K562 (cell line): ENCODE measurements at regions not wholly inside any gene's neighbourhood (a gene's known extent, or its start where the extent isn't known, plus 50 kb on each side); places are given as distances from the start of the nearest gene placed in this dataset.

Source experiments
- ATAC-seq: fragments of 200-7000 bp; cut with Tn5 transposase; 3 replicates; pipeline ENCODE4 v1.9.1; 2020; ENCODE audit warnings: moderate library complexity
- BruUV-seq: library from RNA; stranded (reverse); fragments of 400-500 nt; replicated peaks from 2 replicates; lab custom pipeline; 2021; lab: Mats Ljungman, UMichigan
- CTCF ChIA-PET: fragments of 300-600 bp; formaldehyde crosslinking; extraction: SDS; loops from one replicate; lab custom pipeline; 2021; ENCODE audit warnings: low intra/inter-chr PET ratio; lab: Yijun Ruan, JAX
- POLR2A ChIA-PET: fragments of 300-600, 350-650 bp; sonication (Branson Sonifier 250); formaldehyde crosslinking; extraction: SDS; loops from one replicate; lab custom pipeline; 2021; ENCODE audit warnings: antibody characterized with exemption, inconsistent platforms; lab: Yijun Ruan, JAX
- DNase-seq, 4 experiments: peaks; one replicate each; pipeline versions ENCODE4 v3.0.0 to v3.0.0-alpha.2; 2011 to 2018; ENCODE audit warnings: low spot score in 3 of 4, mixed read lengths in 3 of 4; ENCODE audit errors: extremely low read depth in 1 of 4
- FAIRE-seq: peaks from 2 replicates; lab custom pipeline; 2011; peaks lifted over from hg19 to GRCh38; lab: Jason Lieb, UNC
- H2AFZ ChIP-seq: 2 replicates; pipeline ENCODE4 v1.6.0; 2011; ENCODE audit warnings: low read depth, low read length, control low read depth, inconsistent platforms
- H3K27ac ChIP-seq: fragments of 200-600 bp; 3 replicates; pipeline ENCODE4 v1.8.0; 2011; ENCODE audit warnings: low read depth, mild to moderate bottlenecking, control low read depth, inconsistent platforms, low read length, moderate library complexity, mixed read lengths; ENCODE audit errors: extremely low read depth
- H3K27me3 ChIP-seq, 2 experiments: fragments of 300-600 bp in 1 of 2; 2 replicates in 1 of 2; 3 replicates in 1 of 2; pipeline versions ENCODE4 v1.6.0 to v1.8.0; 2011; ENCODE audit warnings: inconsistent platforms in 2 of 2, low read length in 2 of 2, mild to moderate bottlenecking in 1 of 2, mixed read lengths in 1 of 2, moderate library complexity in 1 of 2; ENCODE audit not compliant: control insufficient read depth in 2 of 2, insufficient read depth in 2 of 2
- H3K36me3 ChIP-seq: fragments of 300-600 bp; 3 replicates; pipeline ENCODE4 v1.8.0; 2011; ENCODE audit warnings: mild to moderate bottlenecking, low read length, inconsistent platforms; ENCODE audit not compliant: control insufficient read depth, insufficient read depth
- H3K4me1 ChIP-seq, 2 experiments: fragments of 200-600 bp in 1 of 2; replicated peaks in 1 of 2; 2 replicates in 1 of 2; 3 replicates in 1 of 2; pipeline versions ENCODE4 v1.5.1 to v1.8.0; 2011; ENCODE audit warnings: inconsistent platforms in 2 of 2, low read length in 2 of 2, mild to moderate bottlenecking in 1 of 2, mixed read lengths in 1 of 2, moderate library complexity in 1 of 2; ENCODE audit not compliant: control insufficient read depth in 2 of 2, insufficient read depth in 2 of 2
- H3K4me2 ChIP-seq: 2 replicates; pipeline ENCODE4 v1.6.1; 2011; ENCODE audit warnings: low read length, control low read depth, inconsistent platforms, mixed read lengths; ENCODE audit not compliant: insufficient read depth
- H3K4me3 ChIP-seq: fragments of 200-600 bp; sonication (generic), shearing (Covaris generic); 2 replicates; pipeline ENCODE4 v1.5.1; 2016; ENCODE audit warnings: control low read depth, inconsistent platforms
- H3K79me2 ChIP-seq: fragments of 200-600 bp; 3 replicates; pipeline ENCODE4 v1.8.0; 2011; ENCODE audit warnings: low read length, inconsistent platforms; ENCODE audit not compliant: control insufficient read depth, insufficient read depth
- H3K9ac ChIP-seq, 2 experiments: 2 replicates each; pipeline versions ENCODE4 v1.6.0 to v1.6.1; 2011; ENCODE audit warnings: low read depth in 2 of 2, low read length in 2 of 2, control low read depth in 1 of 2, inconsistent platforms in 1 of 2, mild to moderate bottlenecking in 1 of 2, mixed read lengths in 1 of 2; ENCODE audit not compliant: insufficient read depth in 1 of 2
- H3K9me1 ChIP-seq: one replicate; pipeline ENCODE4 v1.6.0; 2011; ENCODE audit warnings: inconsistent platforms, mild to moderate bottlenecking, low read length, moderate library complexity; ENCODE audit not compliant: control insufficient read depth, insufficient read depth
- H3K9me3 ChIP-seq: replicated peaks from 2 replicates; pipeline ENCODE4 v1.5.1; 2011; ENCODE audit warnings: low read depth, low read length, inconsistent platforms; ENCODE audit not compliant: control insufficient read depth, insufficient read depth
- H4K20me1 ChIP-seq: replicated peaks from 2 replicates; pipeline ENCODE4 v1.6.1; 2011; ENCODE audit warnings: low read length, inconsistent platforms, mixed read lengths; ENCODE audit not compliant: control insufficient read depth, insufficient read depth
- CEBPB ChIP-seq: fragments of 450-650 bp; IDR thresholded peaks from 2 replicates; pipeline ENCODE4 v1.6.1; 2016; ENCODE audit warnings: missing genetic modification characterization, missing compliant biosample characterization
- CREM ChIP-seq: IDR thresholded peaks from 2 replicates; pipeline ENCODE4 v1.6.1; 2014; ENCODE audit warnings: antibody characterized with exemption, low read depth
- CTBP1 ChIP-seq: fragments of 450-650 bp; IDR thresholded peaks from 2 replicates; pipeline ENCODE4 v1.6.1; 2016; ENCODE audit warnings: borderline replicate concordance
- NFIC ChIP-seq: fragments of 450-650 bp; IDR thresholded peaks from 2 replicates; pipeline ENCODE4 v1.6.1; 2017; ENCODE audit warnings: mild to moderate bottlenecking, inconsistent platforms
- RBM22 ChIP-seq: fragments of 200-400 bp; formaldehyde crosslinking; IDR thresholded peaks from 2 replicates; pipeline ENCODE4 v1.6.1; 2018; ENCODE audit warnings: low read length, low read depth; ENCODE audit not compliant: poor library complexity, severe bottlenecking
- WGBS: fragments of 100-300 bp; shearing (Covaris generic); methylation state at CpG from one replicate; pipeline ENCODE4 v1.1.6; 2016; ENCODE audit warnings: low coverage, mixed read lengths; ENCODE audit not compliant: insufficient coverage; ENCODE audit errors: missing lambda C conversion rate; 5-methylcytosine and 5-hydroxymethylcytosine counted together
- in situ Hi-C: fragments of 300-500 bp; cut with MboI; formaldehyde crosslinking; loops from 4 replicates; pipeline ENCODE4 v1.15.0; 2018; ENCODE audit warnings: inconsistent platforms, mixed read lengths
- intact Hi-C: fragments of 100-400 bp; cut with micrococcal nuclease; formaldehyde crosslinking; loops from 2 replicates; pipeline ENCODE4 v1.14.2; 2022
- TF ChIP-seq, protein P1 (sequence below): sonication (generic); formaldehyde crosslinking; IDR thresholded peaks from 2 replicates; pipeline ENCODE4 v1.8.1; 2023; ENCODE audit warnings: mild to moderate bottlenecking, missing genetic modification reagents
- TF ChIP-seq, protein P2 (sequence below), 2 experiments: IDR thresholded peaks in 1 of 2; conservative IDR thresholded peaks in 1 of 2; 2 replicates each; pipeline ENCODE4 v1.6.1; 2016; ENCODE audit warnings: low read depth in 2 of 2, mild to moderate bottlenecking in 1 of 2, missing compliant biosample characterization in 1 of 2, missing genetic modification characterization in 1 of 2, moderate library complexity in 1 of 2
- TF ChIP-seq, protein P3 (sequence below): fragments of 250-450 bp; sonication (Bioruptor Pico); IDR thresholded peaks from 2 replicates; pipeline ENCODE4 v1.5.0; 2020; ENCODE audit warnings: mild to moderate bottlenecking
- TF ChIP-seq, protein P4 (sequence below): sonication (generic); formaldehyde crosslinking; IDR thresholded peaks from 2 replicates; pipeline ENCODE4 v1.8.0; 2022; ENCODE audit warnings: mild to moderate bottlenecking, missing genetic modification reagents, borderline replicate concordance

DNA sequence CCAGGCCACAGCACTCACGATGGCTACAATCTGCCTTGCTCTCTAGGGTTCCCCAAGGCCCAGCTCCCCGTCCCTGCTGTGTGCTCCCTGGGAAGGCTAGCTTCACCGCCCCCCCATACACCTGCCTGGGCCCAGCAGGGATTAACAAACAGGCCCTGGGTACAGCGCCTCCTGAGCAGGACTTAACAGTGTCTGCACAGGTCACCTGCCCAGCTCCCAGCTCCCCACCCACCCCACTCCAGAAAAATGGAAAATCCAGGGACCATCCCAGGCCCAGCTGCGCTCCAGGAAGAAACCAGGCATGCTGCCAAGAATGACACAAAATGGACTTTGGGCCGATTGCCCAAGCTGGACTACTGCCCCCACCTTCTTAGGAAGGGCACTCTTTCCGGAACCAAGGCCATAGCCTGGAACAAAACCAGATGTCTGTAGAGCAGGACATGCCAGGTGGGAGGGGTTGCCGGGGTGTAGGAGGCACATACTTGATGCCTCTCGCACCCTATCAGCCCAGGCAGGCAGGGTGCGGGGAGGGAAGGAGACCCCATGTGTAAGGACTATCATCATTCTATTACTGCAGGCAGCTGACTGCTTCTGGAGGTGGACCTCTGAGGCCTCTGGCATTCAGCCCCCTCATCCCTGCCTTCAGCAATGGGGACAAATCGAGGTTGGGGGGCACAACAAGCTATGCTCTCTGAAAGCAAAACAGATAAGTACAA lies 104.9 kb downstream of the SNX5 start:
- BruUV-seq = no TSS peak
- WGBS = 4% methylated on average over 9 of the region's 11 CpGs
- no peak for FAIRE-seq

More for the DNA sequence above, 104.9 kb downstream of the SNX5 start:
- Histone ChIP-seq H3K9ac (no peak overlapping the region), H3K4me1 (no peaks in the 10 kb centered on the region), H3K9me1 (no peaks in the 10 kb centered on the region), H3K79me2 (no peaks in the 10 kb centered on the region), H3K4me3 (no peak overlapping the region), H3K27ac (no peak overlapping the region), H3K4me2 (no peak overlapping the region), H2AFZ (no peak overlapping the region), H3K36me3 (no peaks in the 10 kb centered on the region), H4K20me1 (no peaks in the 10 kb centered on the region), H3K27me3 (peaks cover 3 to 51% of the 10 kb centered on the region in 2 experiments), H3K9me3 (no peaks in the 10 kb centered on the region)
- ATAC-seq (no peak), DNase-seq (no peak)
- TF ChIP-seq, protein P1, sequence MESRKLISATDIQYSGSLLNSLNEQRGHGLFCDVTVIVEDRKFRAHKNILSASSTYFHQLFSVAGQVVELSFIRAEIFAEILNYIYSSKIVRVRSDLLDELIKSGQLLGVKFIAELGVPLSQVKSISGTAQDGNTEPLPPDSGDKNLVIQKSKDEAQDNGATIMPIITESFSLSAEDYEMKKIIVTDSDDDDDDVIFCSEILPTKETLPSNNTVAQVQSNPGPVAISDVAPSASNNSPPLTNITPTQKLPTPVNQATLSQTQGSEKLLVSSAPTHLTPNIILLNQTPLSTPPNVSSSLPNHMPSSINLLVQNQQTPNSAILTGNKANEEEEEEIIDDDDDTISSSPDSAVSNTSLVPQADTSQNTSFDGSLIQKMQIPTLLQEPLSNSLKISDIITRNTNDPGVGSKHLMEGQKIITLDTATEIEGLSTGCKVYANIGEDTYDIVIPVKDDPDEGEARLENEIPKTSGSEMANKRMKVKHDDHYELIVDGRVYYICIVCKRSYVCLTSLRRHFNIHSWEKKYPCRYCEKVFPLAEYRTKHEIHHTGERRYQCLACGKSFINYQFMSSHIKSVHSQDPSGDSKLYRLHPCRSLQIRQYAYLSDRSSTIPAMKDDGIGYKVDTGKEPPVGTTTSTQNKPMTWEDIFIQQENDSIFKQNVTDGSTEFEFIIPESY (CRISPR knock-in tag) = no peak
- TF ChIP-seq RBM22 (no peak), CREM (no peak), CEBPB (tag) (no peak), CTBP1 (no peak), NFIC (0 out of 2 replicates have a peak, but pooled peaks have one; percentile 19)
- TF ChIP-seq, protein P2, sequence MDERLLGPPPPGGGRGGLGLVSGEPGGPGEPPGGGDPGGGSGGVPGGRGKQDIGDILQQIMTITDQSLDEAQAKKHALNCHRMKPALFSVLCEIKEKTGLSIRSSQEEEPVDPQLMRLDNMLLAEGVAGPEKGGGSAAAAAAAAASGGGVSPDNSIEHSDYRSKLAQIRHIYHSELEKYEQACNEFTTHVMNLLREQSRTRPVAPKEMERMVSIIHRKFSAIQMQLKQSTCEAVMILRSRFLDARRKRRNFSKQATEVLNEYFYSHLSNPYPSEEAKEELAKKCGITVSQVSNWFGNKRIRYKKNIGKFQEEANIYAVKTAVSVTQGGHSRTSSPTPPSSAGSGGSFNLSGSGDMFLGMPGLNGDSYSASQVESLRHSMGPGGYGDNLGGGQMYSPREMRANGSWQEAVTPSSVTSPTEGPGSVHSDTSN (CRISPR knock-in tag; IDR thresholded peaks at IDR 0.05; ENCODE audit: low read depth) = no peak
- TF ChIP-seq, protein P2 (tag; conservative IDR thresholded peaks at IDR 0.05; ENCODE audit: low read depth) = no peak
- TF ChIP-seq, protein P3, sequence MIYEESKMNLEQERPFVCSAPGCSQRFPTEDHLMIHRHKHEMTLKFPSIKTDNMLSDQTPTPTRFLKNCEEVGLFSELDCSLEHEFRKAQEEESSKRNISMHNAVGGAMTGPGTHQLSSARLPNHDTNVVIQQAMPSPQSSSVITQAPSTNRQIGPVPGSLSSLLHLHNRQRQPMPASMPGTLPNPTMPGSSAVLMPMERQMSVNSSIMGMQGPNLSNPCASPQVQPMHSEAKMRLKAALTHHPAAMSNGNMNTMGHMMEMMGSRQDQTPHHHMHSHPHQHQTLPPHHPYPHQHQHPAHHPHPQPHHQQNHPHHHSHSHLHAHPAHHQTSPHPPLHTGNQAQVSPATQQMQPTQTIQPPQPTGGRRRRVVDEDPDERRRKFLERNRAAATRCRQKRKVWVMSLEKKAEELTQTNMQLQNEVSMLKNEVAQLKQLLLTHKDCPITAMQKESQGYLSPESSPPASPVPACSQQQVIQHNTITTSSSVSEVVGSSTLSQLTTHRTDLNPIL (CRISPR knock-in tag) = no peak
- TF ChIP-seq, protein P4, sequence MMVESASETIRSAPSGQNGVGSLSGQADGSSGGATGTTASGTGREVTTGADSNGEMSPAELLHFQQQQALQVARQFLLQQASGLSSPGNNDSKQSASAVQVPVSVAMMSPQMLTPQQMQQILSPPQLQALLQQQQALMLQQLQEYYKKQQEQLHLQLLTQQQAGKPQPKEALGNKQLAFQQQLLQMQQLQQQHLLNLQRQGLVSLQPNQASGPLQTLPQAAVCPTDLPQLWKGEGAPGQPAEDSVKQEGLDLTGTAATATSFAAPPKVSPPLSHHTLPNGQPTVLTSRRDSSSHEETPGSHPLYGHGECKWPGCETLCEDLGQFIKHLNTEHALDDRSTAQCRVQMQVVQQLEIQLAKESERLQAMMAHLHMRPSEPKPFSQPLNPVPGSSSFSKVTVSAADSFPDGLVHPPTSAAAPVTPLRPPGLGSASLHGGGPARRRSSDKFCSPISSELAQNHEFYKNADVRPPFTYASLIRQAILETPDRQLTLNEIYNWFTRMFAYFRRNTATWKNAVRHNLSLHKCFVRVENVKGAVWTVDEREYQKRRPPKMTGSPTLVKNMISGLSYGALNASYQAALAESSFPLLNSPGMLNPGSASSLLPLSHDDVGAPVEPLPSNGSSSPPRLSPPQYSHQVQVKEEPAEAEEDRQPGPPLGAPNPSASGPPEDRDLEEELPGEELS (CRISPR knock-in tag) = no peak
- in situ Hi-C loops = no loop called here
- intact Hi-C loops = no loop called here
- ChIA-PET POLR2A (interaction anchor here (0.5 kb wide), 1 partner anchor 182 kb away, joined by 3 read pairs; the partner anchor contains the start of gene RRBP1), CTCF (no interaction called here)
